ENCODE measurements at regions not wholly inside any gene's neighbourhood (a gene's known extent, or its start where the extent isn't known, plus 50 kb on each side); places are given as distances from the start of the nearest gene placed in this dataset.

DNA sequence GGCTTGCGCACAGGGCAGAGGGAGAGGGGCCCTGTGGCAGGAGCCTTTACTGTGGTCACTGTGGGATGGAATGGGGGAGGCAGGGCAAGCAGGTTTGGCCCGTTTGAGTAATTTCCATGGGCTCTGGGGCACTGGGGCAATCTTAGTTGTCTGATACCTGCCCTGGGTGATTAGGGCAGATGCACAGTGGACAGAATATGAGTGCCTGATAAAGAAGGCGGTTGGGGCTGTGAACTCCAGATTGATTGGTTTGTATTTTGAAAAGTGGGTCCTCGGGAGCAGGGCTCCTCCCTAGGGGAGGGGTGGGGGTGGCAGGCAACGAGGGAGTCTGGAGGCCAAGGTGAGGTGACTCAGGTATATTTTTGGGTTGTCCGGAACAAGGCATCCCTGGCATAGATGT lies 247.5 kb downstream of the NSG2 start:
- no peak for DNase-seq

DNA sequence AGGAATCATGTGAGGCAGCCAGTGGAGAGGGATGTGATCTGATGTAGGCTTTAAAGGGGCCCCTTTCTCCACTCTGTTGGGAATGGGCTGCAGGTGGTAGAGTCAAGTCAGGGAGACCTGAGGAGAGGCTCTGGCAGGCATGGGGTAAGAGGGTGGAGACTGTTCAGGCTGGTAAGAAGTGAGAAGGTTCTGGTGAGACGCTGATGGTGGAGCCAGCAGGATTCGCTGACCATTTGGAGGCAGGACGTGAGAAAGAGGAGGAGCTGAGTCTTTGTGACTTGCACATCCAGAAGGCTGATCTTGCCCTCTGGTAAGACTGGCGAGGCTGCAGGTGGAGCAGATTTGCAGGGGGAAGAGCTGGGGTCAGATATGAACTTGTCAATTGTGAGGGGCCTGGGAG lies 248.0 kb downstream of the NSG2 start:
- no peak for DNase-seq

DNA sequence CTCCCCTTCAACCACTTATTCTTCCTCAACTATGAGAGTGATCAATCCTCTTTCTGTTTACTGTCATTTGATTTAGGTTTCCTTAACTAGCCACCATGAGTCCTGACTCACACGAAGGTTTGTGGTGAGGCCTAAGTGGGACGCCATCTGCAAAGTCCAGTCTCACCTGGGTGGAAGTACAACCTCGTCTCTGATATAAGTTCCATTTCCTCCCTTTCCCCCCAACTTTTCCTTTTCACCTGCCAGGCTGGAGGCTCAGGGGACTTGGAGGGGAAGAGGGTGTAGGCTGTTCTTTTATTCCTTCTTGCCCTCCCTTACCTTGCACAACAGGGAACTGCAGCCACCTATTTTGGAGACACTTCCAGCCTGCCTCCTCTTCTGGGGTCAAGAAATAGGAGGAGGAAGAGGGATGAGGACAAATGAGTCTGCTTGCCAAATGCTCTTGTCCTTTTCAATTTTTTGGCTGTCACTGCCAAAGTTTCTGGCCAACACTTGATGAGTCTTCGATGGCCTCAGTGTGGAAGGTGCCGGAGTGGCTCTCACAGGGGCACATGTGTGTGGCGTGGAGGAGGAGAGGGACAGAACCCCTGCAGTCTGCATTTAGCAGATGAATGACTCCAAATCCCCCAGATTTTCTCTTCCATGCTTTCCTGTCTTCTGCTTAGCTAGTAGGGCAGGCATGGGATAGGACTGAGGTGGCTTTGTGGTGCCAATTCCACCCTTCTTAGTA lies 249.6 kb downstream of the NSG2 start:
- no peak for DNase-seq

DNA sequence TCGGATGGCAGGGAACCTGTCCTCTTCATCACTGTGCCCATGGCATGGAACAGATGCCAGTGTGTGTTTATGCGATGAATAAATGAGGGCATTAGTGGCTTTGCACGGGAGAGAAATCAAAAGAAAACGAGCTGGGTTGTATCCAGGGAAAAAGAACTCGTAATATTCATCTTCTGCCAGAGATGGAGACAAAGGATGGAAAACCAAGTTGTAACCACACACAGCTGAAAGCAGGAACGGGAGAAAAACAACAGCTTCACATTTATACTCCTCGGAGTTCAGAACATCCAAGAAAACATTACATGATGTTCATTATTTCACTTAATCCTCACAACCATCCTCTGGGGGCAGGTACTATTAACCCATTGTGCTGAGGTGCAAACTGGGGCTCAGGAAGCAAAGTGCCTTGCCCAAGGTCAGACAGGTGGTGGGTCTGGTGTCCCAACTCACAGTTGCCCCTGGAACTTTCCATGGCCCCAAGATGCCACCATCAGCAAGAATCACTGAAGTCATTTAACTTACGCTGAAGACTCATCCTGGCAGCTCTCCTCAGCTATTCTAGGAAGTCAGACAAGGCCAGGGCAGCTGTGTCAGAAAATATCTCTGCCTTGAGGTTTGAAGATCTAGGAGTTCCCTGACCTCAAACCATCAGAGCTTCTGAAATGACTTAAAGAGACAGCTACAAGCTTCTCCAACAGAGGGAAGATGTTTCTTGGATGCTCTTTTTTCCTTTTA lies 250.4 kb downstream of the NSG2 start:
- DNase-seq = no peak

DNA sequence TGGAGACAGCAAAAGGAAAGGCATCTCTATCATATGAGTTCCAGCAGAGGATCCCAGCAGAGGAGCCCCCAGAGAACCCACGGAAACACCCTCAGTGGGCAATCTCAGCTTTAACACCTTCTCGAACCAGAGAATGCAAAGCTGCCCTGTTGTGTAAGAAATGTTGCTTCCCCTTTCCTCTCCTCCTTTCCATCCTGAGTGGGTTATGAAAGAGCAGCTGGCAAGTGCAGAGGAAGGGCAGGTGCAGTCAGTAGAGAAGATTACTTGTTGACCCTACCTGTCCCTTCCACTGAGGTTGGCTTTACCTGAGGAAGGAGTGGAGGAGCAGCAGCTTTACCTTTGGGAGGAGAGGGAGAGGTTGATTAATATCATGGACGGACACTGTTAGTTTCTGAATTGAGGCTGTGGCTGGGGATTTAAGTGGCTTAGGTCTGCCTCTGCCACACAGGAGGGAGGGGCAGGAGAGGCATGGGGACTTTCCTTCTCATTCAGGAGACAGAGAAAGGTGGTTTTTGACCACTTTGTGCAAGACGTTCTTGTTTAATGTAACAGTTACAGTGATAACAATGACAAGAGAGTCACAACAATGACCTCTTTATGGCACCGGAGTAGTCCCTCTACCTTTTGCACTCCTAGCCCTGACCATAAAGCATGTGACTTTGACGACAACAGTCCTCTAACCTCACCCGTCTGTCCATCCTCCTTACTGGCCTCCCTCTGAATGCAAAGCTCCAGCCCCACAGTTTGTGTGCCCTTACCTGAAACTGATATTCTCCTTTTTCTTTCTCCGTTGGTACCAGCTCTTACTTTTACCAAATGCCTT lies 254.8 kb downstream of the NSG2 start:
- no peak for DNase-seq

DNA sequence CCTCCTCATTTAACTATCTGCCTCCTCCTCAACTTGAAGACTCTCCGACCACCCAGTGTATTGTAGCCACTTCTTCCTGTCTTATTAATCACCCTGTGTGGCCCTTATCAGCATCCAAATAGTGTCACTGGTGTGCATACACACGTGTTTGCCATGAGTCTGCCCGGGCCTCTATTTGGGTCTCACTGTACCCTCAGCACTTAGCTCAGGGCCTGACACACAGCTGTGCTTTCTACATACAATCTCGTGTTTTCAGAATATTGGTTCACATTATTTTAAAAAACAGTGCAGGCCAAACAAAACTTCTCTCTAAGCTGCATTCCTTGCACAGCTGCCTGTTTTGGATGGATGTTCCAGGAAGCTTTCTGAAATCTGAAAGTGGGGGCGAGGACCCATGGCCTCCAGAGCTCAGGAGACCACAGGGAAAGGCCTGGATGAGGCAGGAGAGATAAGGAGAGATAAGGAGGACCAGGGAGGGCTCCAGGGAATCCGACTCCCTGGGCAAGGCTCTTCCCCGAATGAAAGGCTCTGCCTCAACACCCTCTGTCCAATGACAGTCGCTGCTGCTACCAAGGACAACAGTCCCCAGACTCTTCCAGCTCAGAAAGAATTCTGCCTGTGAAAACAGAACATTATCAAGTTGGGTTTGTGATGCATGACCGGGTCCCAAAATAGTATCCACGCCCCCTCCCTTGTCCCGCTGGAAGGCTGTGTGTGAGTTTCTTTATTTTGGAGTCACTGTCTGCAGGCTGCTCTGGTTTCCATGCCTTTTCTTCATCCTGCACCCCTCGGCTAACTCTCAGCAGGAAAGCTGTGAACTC lies 255.6 kb downstream of the NSG2 start:
- DNase-seq = no peak

DNA sequence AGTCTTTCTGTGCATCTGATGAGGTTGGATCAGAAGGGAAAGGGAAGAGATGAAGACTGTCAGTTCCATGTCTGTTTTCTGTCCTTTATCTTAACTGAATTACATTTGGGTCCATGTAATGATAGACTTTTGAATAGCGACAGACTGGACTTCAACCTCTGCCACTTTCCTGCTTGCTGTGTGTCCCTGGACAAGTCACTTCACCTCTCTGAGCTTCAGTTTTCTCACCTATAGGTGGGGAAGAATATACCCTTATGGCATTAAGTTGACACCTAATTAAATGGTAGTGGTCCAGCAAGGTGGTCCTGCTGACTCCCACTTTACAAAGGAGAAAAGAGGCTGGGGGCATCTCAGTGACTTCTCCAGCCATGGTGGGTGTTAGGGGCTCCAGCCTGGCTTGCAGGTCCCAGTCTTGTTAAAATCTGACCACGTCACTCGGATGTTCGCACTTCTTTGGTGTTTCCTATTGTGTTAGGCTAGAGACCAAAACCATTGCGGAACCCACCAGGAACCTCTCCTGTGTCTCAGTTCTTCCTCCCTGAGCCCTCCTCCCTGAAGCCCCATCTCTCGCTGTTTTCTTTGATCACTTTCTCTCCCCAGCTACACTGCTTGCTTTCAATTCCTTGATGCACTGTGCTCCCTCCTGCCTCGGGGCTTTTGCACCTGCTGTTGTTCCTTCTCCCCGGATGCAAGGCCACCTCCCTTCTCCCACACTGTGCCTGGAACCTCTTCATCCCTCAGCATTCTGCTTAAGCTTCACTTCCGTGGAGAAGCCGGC lies 256.5 kb downstream of the NSG2 start:
- no peak for DNase-seq

DNA sequence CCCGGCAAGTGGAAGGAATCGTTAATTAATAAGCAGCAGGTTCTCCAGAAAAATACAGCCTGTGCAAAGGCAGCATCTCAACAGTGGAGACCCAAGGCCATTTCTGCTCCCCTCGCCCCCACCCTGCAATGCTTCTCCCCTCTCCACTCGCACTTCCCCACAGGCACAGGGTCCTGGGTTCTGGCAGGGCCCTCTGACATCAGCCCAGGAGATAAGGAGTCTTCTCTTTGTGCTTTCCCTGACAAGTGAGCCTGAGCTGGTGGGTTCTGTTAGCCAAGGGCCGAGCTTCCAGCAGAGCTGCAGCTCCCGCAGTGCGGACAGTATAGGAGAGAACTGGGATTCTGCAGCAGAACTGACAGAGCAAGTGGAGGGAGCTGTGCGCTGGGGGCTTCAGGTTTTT lies 257.5 kb downstream of the NSG2 start:
- no peak for DNase-seq

DNA sequence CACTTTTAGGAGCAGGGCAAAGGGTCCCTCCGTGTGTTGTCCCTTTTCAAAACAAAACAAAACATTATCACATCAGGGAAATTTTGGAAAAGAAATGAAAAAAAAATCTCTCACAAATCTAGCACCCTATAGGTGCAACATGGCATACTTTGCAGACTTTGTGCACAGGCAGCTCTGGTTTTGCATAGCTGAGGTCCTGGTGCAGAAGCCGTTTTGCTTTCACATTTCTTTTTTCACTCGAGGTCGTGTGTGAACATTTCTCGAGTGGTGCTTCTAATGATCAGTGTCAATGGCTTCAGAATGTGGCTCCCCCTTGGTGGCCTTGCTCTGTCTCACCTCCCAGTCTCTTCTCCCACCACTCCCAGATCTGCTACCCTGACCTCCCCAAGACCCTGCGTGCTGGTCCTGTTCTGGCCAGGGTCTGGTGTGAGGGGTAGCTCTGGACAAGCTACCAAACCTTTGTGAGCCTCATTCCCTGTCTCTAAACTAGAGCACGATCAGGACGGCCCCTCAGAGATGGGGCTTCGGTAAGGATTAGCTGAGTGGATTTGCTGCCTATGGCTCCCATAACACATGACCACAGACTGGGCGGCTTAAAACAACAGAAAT lies 258.0 kb downstream of the NSG2 start:
- no peak for DNase-seq

DNA sequence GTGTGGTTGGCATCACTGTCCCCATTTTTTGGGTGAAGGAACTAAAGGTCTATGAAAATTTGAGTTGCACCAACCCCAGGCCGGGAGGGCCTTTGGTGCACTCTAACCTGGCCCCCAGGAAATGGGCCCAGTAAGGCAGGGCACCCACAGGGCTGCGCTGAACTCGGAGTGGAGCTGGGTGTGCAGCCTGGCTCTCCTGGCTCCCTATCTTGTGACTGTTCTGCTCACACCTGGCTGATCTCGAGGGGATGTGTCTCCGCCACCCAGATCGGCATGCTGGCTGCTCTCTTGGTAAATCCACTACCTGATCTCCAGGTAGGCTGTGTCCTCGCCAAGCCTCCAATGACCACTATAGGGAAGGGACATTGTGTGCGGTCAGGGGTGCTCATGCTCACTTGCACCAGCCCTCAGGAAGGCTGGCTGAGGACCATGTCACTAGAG lies 259.8 kb downstream of the NSG2 start:
- no peak for DNase-seq

DNA sequence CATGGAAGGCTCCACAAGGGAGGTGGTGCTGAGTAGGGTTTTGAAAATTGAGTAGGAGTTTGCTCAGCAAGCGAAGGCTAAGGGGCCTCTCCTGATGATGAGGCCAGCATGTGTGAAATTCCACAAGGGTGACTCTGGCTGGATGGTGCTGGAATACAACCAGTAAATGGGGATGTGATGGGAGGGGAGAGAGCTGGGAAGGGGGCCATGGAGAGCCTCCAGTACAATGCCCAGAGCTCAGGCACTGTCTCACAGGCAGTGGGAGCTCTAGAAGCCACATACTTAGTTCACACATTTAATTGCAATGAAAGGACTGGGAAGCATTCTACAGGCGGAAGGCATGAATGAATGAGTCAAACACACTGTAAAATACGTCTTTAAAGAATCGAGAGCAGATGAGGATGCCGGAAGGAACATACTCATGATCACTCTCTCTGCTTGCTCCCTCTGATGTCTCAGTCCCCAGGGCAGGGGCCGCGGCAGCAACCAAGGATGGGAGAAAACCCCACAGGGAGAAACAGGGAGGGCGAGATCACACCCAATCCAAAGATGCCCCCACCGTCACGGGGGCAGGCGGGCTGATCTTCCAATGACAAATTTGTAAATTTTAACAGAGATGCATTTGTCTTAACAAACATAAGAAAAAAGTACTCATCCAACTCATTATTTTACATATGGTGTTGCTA lies 261.0 kb downstream of the NSG2 start:
- no peak for DNase-seq

DNA sequence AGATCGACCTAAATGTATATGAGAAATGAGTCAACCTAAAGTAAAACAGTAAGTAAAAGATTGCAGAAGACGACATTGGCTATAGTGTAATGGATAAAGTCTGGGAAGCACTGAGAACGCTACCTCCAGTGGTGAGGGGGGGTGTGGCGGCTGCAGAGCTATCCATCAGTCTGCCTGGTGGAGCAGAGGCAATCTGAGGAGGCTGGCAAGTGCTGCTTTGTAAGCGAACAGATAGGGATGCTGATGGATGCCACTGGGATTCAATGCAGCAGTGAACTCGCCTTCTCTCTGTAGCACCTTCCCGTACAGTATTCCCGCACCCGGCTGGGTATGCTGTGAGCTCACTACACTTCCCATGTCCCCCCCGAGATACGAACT lies 261.5 kb downstream of the NSG2 start:
- DNase-seq = no peak

DNA sequence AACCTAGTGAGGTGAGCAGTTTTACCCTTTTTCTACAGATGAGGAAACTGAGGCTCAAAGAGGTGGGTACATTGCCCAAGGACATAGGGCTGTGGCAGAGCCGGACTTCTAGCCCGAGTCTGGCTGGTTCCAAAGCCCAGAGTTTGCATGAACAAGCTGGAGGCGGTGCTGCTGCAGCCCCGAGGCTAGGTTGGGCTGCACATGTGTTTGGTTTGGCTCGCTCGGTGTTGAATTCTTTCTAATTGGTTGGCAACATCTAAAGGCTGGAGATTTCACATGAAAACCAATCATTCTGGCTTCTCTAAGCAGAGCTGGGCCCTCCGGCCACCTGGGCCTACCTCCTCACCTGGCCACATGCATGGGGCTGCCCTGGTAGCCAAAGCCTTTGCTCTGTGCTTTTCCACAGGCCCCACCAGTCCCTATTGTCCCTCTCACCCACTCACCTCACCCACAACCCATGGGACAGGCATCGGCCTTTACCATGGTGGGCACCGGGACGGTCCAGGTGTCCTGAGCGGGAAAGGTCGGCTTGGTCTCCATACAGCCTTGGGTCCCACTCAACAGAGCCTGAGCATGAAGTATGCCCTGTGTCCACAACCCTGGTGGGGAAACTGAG lies 262.3 kb downstream of the NSG2 start:
- DNase-seq = no peak

DNA sequence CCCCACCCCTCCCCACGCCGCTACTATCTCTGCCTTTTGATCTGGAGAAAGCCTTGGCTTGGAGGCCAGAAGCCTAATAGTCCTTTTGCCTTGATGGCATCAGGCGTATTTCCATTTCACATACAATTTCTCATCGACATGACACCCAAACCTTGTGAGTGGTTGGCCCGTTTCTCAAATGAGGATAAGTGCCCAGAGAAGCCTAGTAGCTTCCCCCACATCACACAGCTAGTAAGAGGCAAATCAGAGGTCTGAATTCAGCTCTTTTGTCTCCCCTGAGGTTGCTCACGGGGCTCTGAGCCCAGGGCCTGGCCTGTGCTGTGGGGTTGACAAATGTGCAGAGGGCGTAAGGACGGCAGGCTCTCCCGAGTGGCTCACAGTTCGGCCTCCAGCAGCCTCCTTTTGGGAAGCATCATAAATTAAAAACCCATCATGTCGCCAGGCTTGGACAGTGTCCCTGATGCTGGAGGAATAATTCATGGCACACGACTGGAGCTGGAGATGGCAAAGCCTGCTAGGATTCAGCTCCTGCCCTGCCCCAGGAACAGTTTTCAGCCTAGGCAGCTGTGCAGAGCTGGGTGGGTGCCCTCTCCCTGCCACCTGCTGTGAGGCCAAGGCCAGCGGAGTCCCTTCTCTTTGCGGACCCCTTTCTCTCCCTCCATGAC lies 263.8 kb downstream of the NSG2 start:
- no peak for DNase-seq

DNA sequence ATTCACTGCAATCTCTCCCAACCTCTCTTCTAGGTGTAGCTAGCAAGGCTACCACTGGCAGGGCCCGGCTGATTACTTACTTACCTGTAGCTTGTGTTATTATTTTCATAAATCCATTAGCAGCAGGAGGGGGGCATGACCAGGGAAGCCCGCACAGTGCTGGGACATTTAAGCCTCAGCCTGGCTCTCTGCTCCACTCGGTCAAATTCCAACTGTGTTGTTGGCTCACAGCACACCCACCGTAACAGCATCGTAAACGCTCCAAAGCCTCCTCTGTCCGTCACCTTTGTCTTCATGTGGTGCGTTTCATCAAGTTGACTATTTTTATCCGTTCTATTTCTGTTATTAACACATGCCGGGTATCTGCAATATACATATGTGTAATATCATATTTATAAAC lies 264.7 kb downstream of the NSG2 start:
- DNase-seq = no peak

DNA sequence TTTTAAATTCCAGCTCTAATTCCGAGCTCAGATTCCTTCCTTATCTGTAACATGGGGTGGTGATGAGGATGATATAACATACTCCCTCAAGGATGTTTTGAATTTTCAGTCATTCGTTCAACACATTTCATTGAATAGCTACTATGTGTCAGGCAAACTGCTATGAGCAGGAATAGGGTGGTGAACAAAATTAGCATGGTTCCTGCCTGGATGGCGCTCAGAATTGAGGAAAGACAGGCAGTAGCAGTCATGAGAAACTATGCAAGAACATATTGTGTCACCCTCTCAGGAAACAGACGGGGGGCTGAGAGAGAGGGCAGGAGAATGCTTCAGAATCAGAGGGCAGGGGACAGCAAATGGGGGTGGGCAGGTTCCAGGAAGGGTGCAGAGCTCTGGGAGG lies 265.2 kb downstream of the NSG2 start:
- no peak for DNase-seq

DNA sequence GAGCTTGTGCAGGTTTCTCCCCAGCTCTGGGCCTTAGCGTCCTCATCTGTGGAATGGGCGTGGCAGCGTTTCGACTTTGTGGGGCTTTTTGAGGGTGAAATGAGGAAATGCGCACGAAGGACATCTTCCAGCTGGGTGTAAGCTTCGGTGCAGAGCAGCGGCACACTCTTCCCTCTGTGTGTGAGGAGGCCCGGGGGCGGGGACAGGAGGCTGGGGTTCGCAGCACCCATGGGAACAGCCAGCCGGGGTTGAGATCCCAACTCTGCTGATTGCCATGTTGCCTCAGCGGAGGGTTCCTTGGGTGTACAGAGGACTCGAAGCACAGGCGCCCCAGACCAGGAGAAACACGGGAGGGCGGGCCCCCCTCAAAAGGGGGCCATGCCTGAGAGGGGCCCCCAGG lies 265.6 kb downstream of the NSG2 start:
- DNase-seq = no peak

DNA sequence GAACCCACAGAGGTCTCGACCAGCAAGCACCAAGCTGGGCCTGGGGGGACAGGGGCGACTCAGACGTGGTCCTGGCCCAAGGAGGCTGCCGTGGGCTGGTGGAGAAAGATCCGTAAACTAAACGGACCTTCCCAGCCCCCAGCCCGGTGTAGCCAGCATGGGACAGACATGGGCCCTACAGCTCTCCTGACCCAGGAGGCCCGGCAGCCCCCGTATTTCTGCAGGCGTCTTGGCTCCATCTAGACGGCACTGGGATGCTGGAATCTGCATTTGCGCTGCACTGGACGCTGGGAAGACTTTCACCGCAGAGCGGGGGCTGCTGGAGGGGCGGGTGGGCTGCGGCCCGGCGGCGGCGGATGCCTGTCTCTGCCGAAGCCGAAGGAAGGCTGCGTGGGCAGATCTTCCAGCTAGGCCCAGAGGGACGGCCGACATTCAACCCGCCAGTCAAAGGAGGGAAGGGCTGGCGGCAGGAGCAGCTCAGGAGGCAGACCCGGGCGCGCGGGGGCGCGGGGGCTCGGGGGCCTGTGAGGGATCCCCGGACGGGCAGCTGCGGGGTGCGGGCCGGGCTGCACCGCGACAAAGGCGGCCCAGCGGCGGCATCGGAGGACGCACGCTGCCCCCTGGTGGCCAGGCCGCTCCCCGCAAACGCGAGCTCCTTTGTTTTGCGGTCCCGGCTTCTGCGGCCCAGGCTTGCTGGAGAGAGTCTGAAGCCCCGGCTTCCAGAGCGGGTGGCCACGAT lies 266.2 kb downstream of the NSG2 start:
- DNase-seq = peak; percentile 48 to 50

DNA sequence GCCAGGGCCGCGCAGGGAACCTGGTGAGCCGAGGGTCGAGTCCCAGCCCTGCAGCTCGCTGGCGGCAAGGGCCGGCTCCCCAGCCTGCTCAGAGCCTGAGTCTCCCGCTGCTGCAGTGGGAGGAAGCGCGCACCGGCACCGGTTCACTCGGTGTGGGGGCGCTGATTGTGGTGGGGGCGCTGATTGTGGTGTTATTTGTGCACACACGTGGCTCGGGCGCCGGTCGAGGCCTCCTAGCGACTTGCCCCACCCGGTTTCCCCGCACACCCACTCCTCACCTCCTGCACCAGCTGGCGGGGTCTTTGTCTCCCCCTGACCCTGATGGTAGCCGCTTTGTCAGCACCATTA lies 266.7 kb downstream of the NSG2 start:
- DNase-seq = no peak

All from Kasumi-1 (cell line).